ENCODE measurements at regions not wholly inside any gene's neighbourhood (a gene's known extent, or its start where the extent isn't known, plus 50 kb on each side); places are given as distances from the start of the nearest gene placed in this dataset.

DNA sequence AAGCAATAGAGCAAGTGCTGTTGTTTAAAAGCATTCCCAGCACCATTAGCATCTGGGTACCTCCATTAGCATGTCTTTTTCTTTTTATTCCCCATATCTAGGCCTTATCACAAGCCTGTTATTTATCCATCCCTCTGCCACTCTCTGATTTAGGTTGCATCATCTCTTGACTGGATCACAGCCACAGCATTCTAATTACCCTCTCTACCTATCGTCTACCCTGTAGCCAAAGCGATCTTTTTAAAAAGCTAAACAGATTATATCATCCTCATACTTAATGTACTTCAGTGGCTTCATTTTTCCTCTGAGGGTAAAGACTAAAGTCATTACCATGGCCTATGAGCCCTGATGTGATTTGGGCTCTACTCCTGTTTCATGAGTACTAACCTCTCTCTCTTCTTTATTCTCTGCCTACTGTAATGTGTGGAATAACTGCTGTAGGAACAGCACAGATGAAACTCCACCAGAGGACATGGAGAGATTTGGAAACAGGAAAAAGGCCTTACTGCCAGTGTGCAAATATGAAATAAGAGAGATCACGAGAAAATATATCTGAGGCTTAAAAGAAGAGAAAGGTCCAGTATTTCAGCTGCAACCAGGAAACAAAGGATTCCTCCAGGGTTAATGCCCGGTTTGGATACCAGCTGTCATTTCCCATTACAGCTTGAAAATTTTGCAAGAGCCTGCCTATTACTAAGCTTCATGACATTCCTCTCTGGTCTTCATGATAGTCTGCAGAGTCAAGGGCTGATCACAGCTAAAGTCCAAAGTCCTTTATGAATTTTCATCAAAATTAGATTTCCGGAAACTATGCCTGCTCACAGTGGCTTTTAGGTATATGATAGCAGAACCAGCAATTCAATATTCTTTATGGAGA, 422.5 kb upstream of the PDE3A start:
- peaks cover 0 to 4% (median 0%) of the 10 kb centered on the region in 5 donors for H3K9me3 ChIP-seq (ENCODE audit: control insufficient read depth in 5 of 5, low read length in 5 of 5)
- no peak overlapping the region for H3K4me3 ChIP-seq (ENCODE audit: low read depth in 1 of 5, low read length in 5 of 5)
- H3K9ac ChIP-seq (ENCODE audit: low read length in 5 of 5), result no peak overlapping the region
- no peak overlapping the region for H3K27ac ChIP-seq (ENCODE audit: low read depth, low read length)
- no peaks in the 10 kb centered on the region for H3K27me3 ChIP-seq (ENCODE audit: control insufficient read depth in 5 of 5, insufficient read depth in 4 of 5, low read length in 5 of 5)
- no peaks in the 10 kb centered on the region for H3K36me3 ChIP-seq (ENCODE audit: control insufficient read depth in 5 of 5, insufficient read depth in 5 of 5, low read length in 5 of 5)
- no peaks in the 10 kb centered on the region for H3K4me1 ChIP-seq (ENCODE audit: control insufficient read depth in 5 of 5, insufficient read depth in 5 of 5, low read length in 5 of 5)

DNA sequence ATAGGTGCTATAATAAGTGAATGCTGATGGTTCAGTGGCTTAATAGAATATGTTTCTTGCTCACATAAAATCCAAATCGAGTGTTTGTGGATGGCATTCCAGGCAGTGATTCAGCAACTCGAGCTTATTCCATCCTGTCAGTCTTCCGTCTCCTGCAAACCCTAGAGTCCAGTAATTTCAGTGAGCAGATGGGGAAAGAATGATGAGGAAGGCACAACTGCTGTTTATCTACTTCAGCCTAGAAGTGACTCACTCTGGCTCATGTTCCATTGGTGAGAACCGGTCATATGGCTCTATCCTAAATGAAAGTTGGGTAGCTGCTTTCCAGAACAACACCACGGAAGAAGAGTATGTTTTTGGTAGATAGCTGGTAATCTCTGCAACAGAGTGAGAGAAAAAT, 421.8 kb upstream of the PDE3A start:
- Histone ChIP-seq H3K4me3 (ENCODE audit: low read depth in 1 of 5, low read length in 5 of 5) (no peak overlapping the region), H3K36me3 (ENCODE audit: control insufficient read depth in 5 of 5, insufficient read depth in 5 of 5, low read length in 5 of 5) (no peaks in the 10 kb centered on the region), H3K4me1 (ENCODE audit: control insufficient read depth in 5 of 5, insufficient read depth in 5 of 5, low read length in 5 of 5) (no peaks in the 10 kb centered on the region), H3K27ac (ENCODE audit: low read depth, low read length) (no peak overlapping the region), H3K9ac (ENCODE audit: low read length in 5 of 5) (no peak overlapping the region), H3K27me3 (ENCODE audit: control insufficient read depth in 5 of 5, insufficient read depth in 4 of 5, low read length in 5 of 5) (no peaks in the 10 kb centered on the region), H3K9me3 (ENCODE audit: control insufficient read depth in 5 of 5, low read length in 5 of 5) (peaks cover 0 to 4% (median 0%) of the 10 kb centered on the region in 5 donors)

DNA sequence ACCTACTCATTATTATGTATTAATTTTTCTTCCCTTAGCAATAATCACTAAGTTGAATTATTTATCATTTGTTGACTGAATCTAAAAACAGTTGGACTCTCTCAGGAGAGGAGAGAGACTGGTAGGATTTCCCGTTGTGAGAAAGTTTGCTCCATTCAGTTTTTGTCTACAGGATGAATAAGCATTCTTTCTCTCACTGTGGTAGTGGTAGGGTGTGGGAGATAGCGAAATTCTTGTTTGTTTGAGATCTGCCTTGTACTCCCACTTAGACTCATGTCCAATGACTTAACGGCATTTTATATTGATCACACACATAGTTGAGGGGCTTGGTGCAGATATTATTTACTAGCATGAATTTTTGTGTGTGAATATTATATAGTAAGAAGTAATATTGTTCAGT, 421.0 kb upstream of the PDE3A start:
- H3K9ac ChIP-seq (ENCODE audit: low read length in 5 of 5), result no peak overlapping the region
- H3K36me3 ChIP-seq (ENCODE audit: control insufficient read depth in 5 of 5, insufficient read depth in 5 of 5, low read length in 5 of 5), result no peaks in the 10 kb centered on the region
- no peaks in the 10 kb centered on the region for H3K27me3 ChIP-seq (ENCODE audit: control insufficient read depth in 5 of 5, insufficient read depth in 4 of 5, low read length in 5 of 5)
- no peak overlapping the region for H3K4me3 ChIP-seq (ENCODE audit: low read depth in 1 of 5, low read length in 5 of 5)
- no peak overlapping the region for H3K27ac ChIP-seq (ENCODE audit: low read depth, low read length)
- H3K9me3 ChIP-seq (ENCODE audit: control insufficient read depth in 5 of 5, low read length in 5 of 5), result peaks cover 0 to 4% (median 0%) of the 10 kb centered on the region in 5 donors
- no peaks in the 10 kb centered on the region for H3K4me1 ChIP-seq (ENCODE audit: control insufficient read depth in 5 of 5, insufficient read depth in 5 of 5, low read length in 5 of 5)

DNA sequence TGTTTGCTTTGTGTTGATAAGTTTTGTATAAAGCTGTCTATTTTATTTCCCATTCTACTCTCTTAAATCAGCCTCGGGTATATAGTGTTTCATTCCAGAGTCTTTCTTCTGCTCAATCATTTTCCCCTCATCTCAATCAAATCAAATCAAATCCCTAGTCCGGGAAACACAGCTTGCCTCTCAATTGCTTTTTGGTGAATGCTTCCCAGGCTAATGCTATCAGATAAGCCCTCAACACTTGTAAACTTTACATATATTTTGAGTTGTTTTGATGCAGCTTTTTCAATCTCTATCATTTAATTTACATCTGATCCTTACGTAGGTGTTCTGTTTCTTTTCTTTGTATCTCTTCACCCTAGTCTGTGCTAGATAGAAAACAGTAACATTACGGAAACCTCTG, 416.7 kb upstream of the PDE3A start:
- H3K9me3 ChIP-seq (ENCODE audit: control insufficient read depth in 5 of 5, low read length in 5 of 5), result peaks cover 0 to 4% (median 0%) of the 10 kb centered on the region in 5 donors
- H3K27ac ChIP-seq (ENCODE audit: low read depth, low read length), result no peak overlapping the region

GRCh38 chr12:19953734-19954133, 414.6 kb upstream of the PDE3A start:
- no peaks in the 10 kb centered on the region for H3K4me1 ChIP-seq (ENCODE audit: control insufficient read depth in 5 of 5, insufficient read depth in 5 of 5, low read length in 5 of 5)
- H3K4me3 ChIP-seq (ENCODE audit: low read depth in 1 of 5, low read length in 5 of 5), result no peak overlapping the region
- peaks cover 0 to 4% (median 0%) of the 10 kb centered on the region in 5 donors for H3K9me3 ChIP-seq (ENCODE audit: control insufficient read depth in 5 of 5, low read length in 5 of 5)
- H3K27ac ChIP-seq (ENCODE audit: low read depth, low read length), result no peak overlapping the region
- no peaks in the 10 kb centered on the region for H3K27me3 ChIP-seq (ENCODE audit: control insufficient read depth in 5 of 5, insufficient read depth in 4 of 5, low read length in 5 of 5)
- H3K36me3 ChIP-seq (ENCODE audit: control insufficient read depth in 5 of 5, insufficient read depth in 5 of 5, low read length in 5 of 5), result no peaks in the 10 kb centered on the region
- no peak overlapping the region for H3K9ac ChIP-seq (ENCODE audit: low read length in 5 of 5)

More for the DNA sequence above, 416.7 kb upstream of the PDE3A start:
- Histone ChIP-seq H3K9ac (ENCODE audit: low read length in 5 of 5) (no peak overlapping the region), H3K27me3 (ENCODE audit: control insufficient read depth in 5 of 5, insufficient read depth in 4 of 5, low read length in 5 of 5) (no peaks in the 10 kb centered on the region), H3K4me3 (ENCODE audit: low read depth in 1 of 5, low read length in 5 of 5) (no peak overlapping the region), H3K4me1 (ENCODE audit: control insufficient read depth in 5 of 5, insufficient read depth in 5 of 5, low read length in 5 of 5) (no peaks in the 10 kb centered on the region), H3K36me3 (ENCODE audit: control insufficient read depth in 5 of 5, insufficient read depth in 5 of 5, low read length in 5 of 5) (no peaks in the 10 kb centered on the region)

GRCh38 chr12:19954163-19954562, 414.2 kb upstream of the PDE3A start:
- Histone ChIP-seq H3K27ac (ENCODE audit: low read depth, low read length) (no peak overlapping the region), H3K9ac (ENCODE audit: low read length in 5 of 5) (no peak overlapping the region)

GRCh38 chr12:19957308-19958125, 410.8 kb upstream of the PDE3A start:
- no peak overlapping the region for H3K4me3 ChIP-seq (ENCODE audit: low read depth in 1 of 5, low read length in 5 of 5)
- no peak overlapping the region for H3K9ac ChIP-seq (ENCODE audit: low read length in 5 of 5)
- no peaks in the 10 kb centered on the region for H3K27me3 ChIP-seq (ENCODE audit: control insufficient read depth in 5 of 5, insufficient read depth in 4 of 5, low read length in 5 of 5)
- no peaks in the 10 kb centered on the region for H3K4me1 ChIP-seq (ENCODE audit: control insufficient read depth in 5 of 5, insufficient read depth in 5 of 5, low read length in 5 of 5)
- no peaks in the 10 kb centered on the region for H3K36me3 ChIP-seq (ENCODE audit: control insufficient read depth in 5 of 5, insufficient read depth in 5 of 5, low read length in 5 of 5)
- no peak overlapping the region for H3K27ac ChIP-seq (ENCODE audit: low read depth, low read length)
- H3K9me3 ChIP-seq (ENCODE audit: control insufficient read depth in 5 of 5, low read length in 5 of 5), result no peaks in the 10 kb centered on the region

More at GRCh38 chr12:19954163-19954562, 414.2 kb upstream of the PDE3A start:
- Histone ChIP-seq H3K27me3 (ENCODE audit: control insufficient read depth in 5 of 5, insufficient read depth in 4 of 5, low read length in 5 of 5) (no peaks in the 10 kb centered on the region), H3K9me3 (ENCODE audit: control insufficient read depth in 5 of 5, low read length in 5 of 5) (peaks cover 0 to 2% (median 0%) of the 10 kb centered on the region in 5 donors), H3K36me3 (ENCODE audit: control insufficient read depth in 5 of 5, insufficient read depth in 5 of 5, low read length in 5 of 5) (no peaks in the 10 kb centered on the region), H3K4me3 (ENCODE audit: low read depth in 1 of 5, low read length in 5 of 5) (no peak overlapping the region), H3K4me1 (ENCODE audit: control insufficient read depth in 5 of 5, insufficient read depth in 5 of 5, low read length in 5 of 5) (no peaks in the 10 kb centered on the region)

DNA sequence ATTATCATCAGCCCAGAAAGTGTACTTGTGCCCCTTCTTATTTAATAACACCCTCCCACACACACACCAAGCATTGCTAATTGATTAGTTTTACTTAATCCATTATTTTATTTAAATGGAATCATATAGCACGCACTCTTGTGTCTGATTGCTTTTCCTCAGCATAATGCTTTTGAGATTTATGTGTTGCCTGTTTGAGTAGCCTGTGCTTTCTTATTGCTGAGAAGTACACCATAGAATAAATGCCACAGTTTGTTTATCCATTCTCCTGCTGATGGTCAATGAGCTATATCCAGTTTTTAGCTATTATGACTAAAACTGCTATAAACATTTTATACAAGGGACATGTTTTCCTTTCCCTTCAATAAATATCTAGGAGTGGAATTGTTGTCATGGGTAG, 409.9 kb upstream of the PDE3A start:
- no peaks in the 10 kb centered on the region for H3K36me3 ChIP-seq (ENCODE audit: control insufficient read depth in 5 of 5, insufficient read depth in 5 of 5, low read length in 5 of 5)
- no peak overlapping the region for H3K27ac ChIP-seq (ENCODE audit: low read depth, low read length)
- no peaks in the 10 kb centered on the region for H3K4me1 ChIP-seq (ENCODE audit: control insufficient read depth in 5 of 5, insufficient read depth in 5 of 5, low read length in 5 of 5)
- no peaks in the 10 kb centered on the region for H3K9me3 ChIP-seq (ENCODE audit: control insufficient read depth in 5 of 5, low read length in 5 of 5)
- no peak overlapping the region for H3K9ac ChIP-seq (ENCODE audit: low read length in 5 of 5)
- no peak overlapping the region for H3K4me3 ChIP-seq (ENCODE audit: low read depth in 1 of 5, low read length in 5 of 5)
- H3K27me3 ChIP-seq (ENCODE audit: control insufficient read depth in 5 of 5, insufficient read depth in 4 of 5, low read length in 5 of 5), result no peaks in the 10 kb centered on the region

DNA sequence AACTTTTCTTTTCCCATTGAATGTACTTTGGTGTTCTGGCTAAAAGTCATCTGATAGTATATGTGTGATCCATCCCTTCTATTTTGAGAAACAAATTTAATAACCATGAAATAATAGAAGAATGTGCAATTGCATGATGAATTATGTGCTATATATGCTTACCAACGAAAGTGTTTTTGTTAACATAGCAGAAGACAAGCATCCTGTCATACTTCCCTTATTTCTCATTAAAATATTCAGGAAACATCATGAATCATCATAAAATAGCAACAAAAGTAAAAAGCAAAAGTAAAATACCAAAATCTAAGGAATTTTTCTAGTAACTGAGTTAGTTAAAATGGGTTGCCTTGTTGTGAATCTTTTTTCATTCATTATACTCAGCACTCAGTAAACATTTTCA, 409.0 kb upstream of the PDE3A start:
- Histone ChIP-seq H3K9ac (ENCODE audit: low read length in 5 of 5) (no peak overlapping the region), H3K36me3 (ENCODE audit: control insufficient read depth in 5 of 5, insufficient read depth in 5 of 5, low read length in 5 of 5) (no peaks in the 10 kb centered on the region), H3K27me3 (ENCODE audit: control insufficient read depth in 5 of 5, insufficient read depth in 4 of 5, low read length in 5 of 5) (no peaks in the 10 kb centered on the region), H3K27ac (ENCODE audit: low read depth, low read length) (no peak overlapping the region), H3K9me3 (ENCODE audit: control insufficient read depth in 5 of 5, low read length in 5 of 5) (no peaks in the 10 kb centered on the region), H3K4me1 (ENCODE audit: control insufficient read depth in 5 of 5, insufficient read depth in 5 of 5, low read length in 5 of 5) (no peaks in the 10 kb centered on the region), H3K4me3 (ENCODE audit: low read depth in 1 of 5, low read length in 5 of 5) (no peak overlapping the region)

DNA sequence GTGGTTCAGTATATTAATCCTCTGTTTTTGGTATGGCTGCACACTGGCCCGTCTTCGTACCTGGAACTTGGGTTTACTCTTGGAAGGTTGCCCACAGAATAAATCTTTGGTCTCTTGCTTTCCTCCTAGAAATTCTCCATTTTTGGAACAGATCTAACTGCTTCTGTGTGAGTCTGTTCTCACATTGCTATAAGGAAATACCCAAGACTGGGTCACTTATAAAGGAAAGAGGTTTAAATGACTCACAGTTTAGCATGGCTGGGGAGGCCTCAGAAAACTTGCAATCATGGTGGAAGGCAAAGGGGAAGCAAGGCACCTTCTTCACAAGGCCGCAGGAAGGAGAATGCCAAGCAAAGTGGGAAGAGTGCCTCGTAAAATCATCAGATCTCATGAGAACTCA, 407.8 kb upstream of the PDE3A start:
- no peak overlapping the region for H3K27ac ChIP-seq (ENCODE audit: low read depth, low read length)
- no peak overlapping the region for H3K4me3 ChIP-seq (ENCODE audit: low read depth in 1 of 5, low read length in 5 of 5)
- H3K9me3 ChIP-seq (ENCODE audit: control insufficient read depth in 5 of 5, low read length in 5 of 5), result no peaks in the 10 kb centered on the region
- H3K27me3 ChIP-seq (ENCODE audit: control insufficient read depth in 5 of 5, insufficient read depth in 4 of 5, low read length in 5 of 5), result no peaks in the 10 kb centered on the region
- H3K4me1 ChIP-seq (ENCODE audit: control insufficient read depth in 5 of 5, insufficient read depth in 5 of 5, low read length in 5 of 5), result no peaks in the 10 kb centered on the region
- H3K36me3 ChIP-seq (ENCODE audit: control insufficient read depth in 5 of 5, insufficient read depth in 5 of 5, low read length in 5 of 5), result no peaks in the 10 kb centered on the region
- H3K9ac ChIP-seq (ENCODE audit: low read length in 5 of 5), result no peak overlapping the region

Measured in subcutaneous abdominal adipose tissue (tissue), 5 donors.